CD14-positive monocyte (primary cell): ENCODE measurements at regions not wholly inside any gene's neighbourhood (a gene's known extent, or its start where the extent isn't known, plus 50 kb on each side); places are given as distances from the start of the nearest gene placed in this dataset.

ENCODE experiments used
- DNase-seq, 3 donors: peaks; one replicate each; pipeline ENCODE4 v3.0.0-alpha.2; 2011 to 2022
- H2AFZ ChIP-seq: 2 replicates; pipeline ENCODE4 v1.6.0; 2012; ENCODE audit warnings: mild to moderate bottlenecking, low read depth, low read length, inconsistent platforms; ENCODE audit not compliant: insufficient read depth, poor library complexity, severe bottlenecking
- H3K27ac ChIP-seq, 2 donors: 1 replicate in 1 of 2; 2 replicates in 1 of 2; pipeline ENCODE4 v1.5.1; 2012 to 2013; ENCODE audit warnings: low read length in 2 of 2, control low read depth in 1 of 2, inconsistent platforms in 1 of 2, low read depth in 1 of 2, mild to moderate bottlenecking in 1 of 2
- H3K27me3 ChIP-seq, 2 donors: one replicate each; pipeline versions ENCODE4 v1.6.0 to v1.6.1; 2011 to 2013; ENCODE audit warnings: low read length in 2 of 2; ENCODE audit not compliant: control insufficient read depth in 2 of 2, insufficient read depth in 2 of 2
- H3K36me3 ChIP-seq, 2 donors: replicated peaks in 1 of 2; 1 replicate in 1 of 2; 2 replicates in 1 of 2; pipeline versions ENCODE4 v1.5.1 to v1.6.1; 2012 to 2013; ENCODE audit warnings: low read length in 2 of 2, control low read depth in 1 of 2, inconsistent platforms in 1 of 2, mild to moderate bottlenecking in 1 of 2; ENCODE audit not compliant: insufficient read depth in 2 of 2, control insufficient read depth in 1 of 2
- H3K4me1 ChIP-seq, 2 donors: 1 replicate in 1 of 2; 2 replicates in 1 of 2; pipeline versions ENCODE4 v1.5.1 to v1.6.1; 2012 to 2013; ENCODE audit warnings: low read length in 2 of 2, control low read depth in 1 of 2, inconsistent platforms in 1 of 2, mild to moderate bottlenecking in 1 of 2, moderate library complexity in 1 of 2; ENCODE audit not compliant: insufficient read depth in 2 of 2, control insufficient read depth in 1 of 2
- H3K4me2 ChIP-seq: replicated peaks from 2 replicates; pipeline ENCODE3; 2012; ENCODE audit warnings: low read length, moderate library complexity, mild to moderate bottlenecking; ENCODE audit not compliant: poor library complexity, severe bottlenecking; ENCODE audit errors: extremely low read depth
- H3K4me3 ChIP-seq, 3 experiments: fragments of 200-600 bp in 1 of 3; sonication (generic) in 1 of 3; replicated peaks in 1 of 3; 1 replicate in 2 of 3; 2 replicates in 1 of 3; pipeline ENCODE4 v1.5.1; 2011 to 2013; ENCODE audit warnings: low read length in 3 of 3, mild to moderate bottlenecking in 3 of 3, control low read depth in 2 of 3, low read depth in 2 of 3, inconsistent platforms in 1 of 3, moderate library complexity in 1 of 3
- H3K79me2 ChIP-seq: 2 replicates; pipeline ENCODE4 v1.6.0; 2012; ENCODE audit warnings: mild to moderate bottlenecking, control low read depth, inconsistent platforms, low read length, moderate library complexity; ENCODE audit not compliant: insufficient read depth
- H3K9ac ChIP-seq: 2 replicates; pipeline ENCODE4 v1.6.0; 2017; ENCODE audit warnings: low read length, mild to moderate bottlenecking; ENCODE audit not compliant: insufficient read depth, poor library complexity, severe bottlenecking
- H3K9me3 ChIP-seq, 2 donors: replicated peaks in 1 of 2; 1 replicate in 1 of 2; 2 replicates in 1 of 2; pipeline versions ENCODE4 v1.5.1 to v1.6.1; 2012 to 2013; ENCODE audit warnings: low read length in 2 of 2, control low read depth in 1 of 2; ENCODE audit not compliant: control insufficient read depth in 1 of 2, insufficient read depth in 1 of 2
- H4K20me1 ChIP-seq: 2 replicates; pipeline ENCODE4 v1.6.0; 2012; ENCODE audit warnings: mild to moderate bottlenecking, low read length, control low read depth, moderate library complexity; ENCODE audit not compliant: insufficient read depth
- H3K27ac Mint-ChIP-seq, 7 donors: one replicate each; pipeline ENCODE4 v1.8.0; 2020; ENCODE audit warnings: mild to moderate bottlenecking in 7 of 7, mixed read lengths in 7 of 7, moderate library complexity in 6 of 7, inconsistent platforms in 2 of 7
- H3K27me3 Mint-ChIP-seq, 3 donors: one replicate each; pipeline ENCODE4 v1.8.0; 2021 to 2022; ENCODE audit warnings: low read depth in 3 of 3, mild to moderate bottlenecking in 3 of 3, mixed read lengths in 3 of 3, moderate library complexity in 3 of 3, inconsistent platforms in 1 of 3
- H3K36me3 Mint-ChIP-seq, 2 donors: one replicate each; pipeline ENCODE4 v1.8.0; 2020; ENCODE audit warnings: mixed read lengths in 2 of 2, inconsistent platforms in 1 of 2, mild to moderate bottlenecking in 1 of 2
- H3K4me1 Mint-ChIP-seq: one replicate; pipeline ENCODE4 v1.8.0; 2020; ENCODE audit warnings: mild to moderate bottlenecking, mixed read lengths
- H3K4me3 Mint-ChIP-seq, 2 donors: one replicate each; pipeline ENCODE4 v1.8.0; 2020; ENCODE audit warnings: mild to moderate bottlenecking in 2 of 2, mixed read lengths in 2 of 2, moderate library complexity in 1 of 2
- H3K9me3 Mint-ChIP-seq, 7 donors: one replicate each; pipeline ENCODE4 v1.8.0; 2020 to 2022; ENCODE audit warnings: mixed read lengths in 7 of 7, mild to moderate bottlenecking in 6 of 7, moderate library complexity in 6 of 7, inconsistent platforms in 2 of 7
- WGBS: methylation state at CpG from one replicate; pipeline ENCODE4 v1.1.5; 2013; ENCODE audit warnings: missing lambda C conversion rate; ENCODE audit not compliant: insufficient coverage; 5-methylcytosine and 5-hydroxymethylcytosine counted together
- intact Hi-C, 2 donors: fragments of 100-400 bp; cut with micrococcal nuclease; formaldehyde crosslinking; loops; one replicate each; pipeline versions ENCODE4 v1.15.0 to v1.15.1; 2023
- TF ChIP-seq, protein P1 (sequence below): fragments of 200-600 bp; IDR thresholded peaks from one replicate; pipeline ENCODE4 v1.8.0; 2022; ENCODE audit warnings: antibody characterized with exemption, mild to moderate bottlenecking

DNA sequence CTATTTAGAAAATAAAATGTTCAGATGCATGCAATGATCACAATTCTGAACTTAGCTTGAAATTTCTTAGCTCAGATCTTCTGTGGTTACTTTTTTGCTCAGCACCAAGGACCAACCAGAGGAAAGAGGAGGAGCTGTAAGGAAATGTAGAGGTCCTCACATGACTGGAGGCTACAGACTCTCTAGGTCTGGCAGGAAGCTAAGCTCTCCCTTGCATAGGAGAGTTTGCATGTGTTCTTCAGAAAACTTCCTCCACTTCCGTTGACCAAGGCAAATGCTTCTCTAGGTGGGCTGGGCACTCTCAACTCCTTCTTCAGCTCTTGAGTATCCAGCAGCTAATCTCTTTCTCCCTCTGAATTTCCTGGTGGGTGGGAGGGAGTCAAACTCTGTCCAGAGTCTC lies 119.6 kb downstream of the BTC start:
- Mint-ChIP-seq H3K27me3 (peaks cover 0 to 4% (median 0%) of the 10 kb centered on the region in 3 donors), H3K4me1 (peaks cover 3% of the 10 kb centered on the region), H3K9me3 (peaks cover 0 to 3% (median 0%) of the 10 kb centered on the region in 7 donors), H3K36me3 (no peaks in the 10 kb centered on the region), H3K4me3 (no peak overlapping the region), H3K27ac (no peak overlapping the region)
- no peak overlapping the region for H3K4me2 ChIP-seq
- no peaks in the 10 kb centered on the region for H3K4me1 ChIP-seq
- no peaks in the 10 kb centered on the region for H4K20me1 ChIP-seq
- TF ChIP-seq, protein P1, sequence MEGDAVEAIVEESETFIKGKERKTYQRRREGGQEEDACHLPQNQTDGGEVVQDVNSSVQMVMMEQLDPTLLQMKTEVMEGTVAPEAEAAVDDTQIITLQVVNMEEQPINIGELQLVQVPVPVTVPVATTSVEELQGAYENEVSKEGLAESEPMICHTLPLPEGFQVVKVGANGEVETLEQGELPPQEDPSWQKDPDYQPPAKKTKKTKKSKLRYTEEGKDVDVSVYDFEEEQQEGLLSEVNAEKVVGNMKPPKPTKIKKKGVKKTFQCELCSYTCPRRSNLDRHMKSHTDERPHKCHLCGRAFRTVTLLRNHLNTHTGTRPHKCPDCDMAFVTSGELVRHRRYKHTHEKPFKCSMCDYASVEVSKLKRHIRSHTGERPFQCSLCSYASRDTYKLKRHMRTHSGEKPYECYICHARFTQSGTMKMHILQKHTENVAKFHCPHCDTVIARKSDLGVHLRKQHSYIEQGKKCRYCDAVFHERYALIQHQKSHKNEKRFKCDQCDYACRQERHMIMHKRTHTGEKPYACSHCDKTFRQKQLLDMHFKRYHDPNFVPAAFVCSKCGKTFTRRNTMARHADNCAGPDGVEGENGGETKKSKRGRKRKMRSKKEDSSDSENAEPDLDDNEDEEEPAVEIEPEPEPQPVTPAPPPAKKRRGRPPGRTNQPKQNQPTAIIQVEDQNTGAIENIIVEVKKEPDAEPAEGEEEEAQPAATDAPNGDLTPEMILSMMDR = no peak
- H3K9ac ChIP-seq = no peak overlapping the region
- no peak overlapping the region for H3K4me3 ChIP-seq
- H3K36me3 ChIP-seq = no peaks in the 10 kb centered on the region
- no peaks in the 10 kb centered on the region for H3K9me3 ChIP-seq
- intact Hi-C loops = loop anchor here (5.0 kb wide), 3 partner anchors 277 to 352 kb away; no protein-coding TSS in a partner anchor
- no peak overlapping the region for H3K27ac ChIP-seq
- no peaks in the 10 kb centered on the region for H3K27me3 ChIP-seq
- peak in 1 of 3 donors; percentile 6 for DNase-seq
- H3K79me2 ChIP-seq = no peaks in the 10 kb centered on the region
- WGBS = no CpG with 5 or more reads among the region's 1 CpG
- no peak overlapping the region for H2AFZ ChIP-seq

DNA sequence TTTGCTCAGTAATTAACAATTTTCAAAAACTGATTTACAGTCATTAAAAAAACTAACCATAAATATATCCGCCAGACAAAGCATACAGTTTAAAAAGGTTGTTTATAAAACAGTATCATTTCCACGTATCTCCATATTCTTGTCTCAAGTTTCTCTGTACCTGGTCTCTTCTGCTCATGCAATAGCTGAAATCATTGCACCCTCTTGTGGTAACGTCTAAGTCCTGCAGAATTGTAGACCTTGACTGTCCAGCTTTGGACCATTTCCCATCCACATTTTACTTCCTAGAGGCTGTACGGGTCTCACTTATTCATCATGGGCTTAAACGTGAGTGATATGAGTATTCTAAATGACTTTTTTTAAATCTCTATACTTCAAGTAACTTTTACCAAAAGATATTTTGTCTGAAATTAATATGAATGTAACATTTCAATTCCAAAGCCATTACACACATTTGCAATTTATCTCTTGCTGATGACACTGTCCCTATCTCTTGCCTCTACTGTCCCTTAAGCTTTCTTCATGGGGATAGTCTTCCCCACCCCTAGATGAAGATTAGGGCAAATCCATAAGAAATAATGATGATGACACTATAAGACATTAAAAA lies 118.5 kb downstream of the BTC start:
- Mint-ChIP-seq H3K9me3 (peaks cover 0 to 7% (median 0%) of the 10 kb centered on the region in 7 donors), H3K4me3 (no peak overlapping the region), H3K36me3 (no peaks in the 10 kb centered on the region), H3K4me1 (peaks cover 2% of the 10 kb centered on the region), H3K27me3 (peaks cover 0 to 4% (median 0%) of the 10 kb centered on the region in 3 donors), H3K27ac (peak overlapping the region in 1 of 7 donors; percentile 1)
- Histone ChIP-seq H4K20me1 (no peaks in the 10 kb centered on the region), H3K9ac (no peak overlapping the region), H3K4me1 (no peaks in the 10 kb centered on the region), H3K36me3 (no peaks in the 10 kb centered on the region), H3K27me3 (no peaks in the 10 kb centered on the region), H3K4me3 (no peak overlapping the region), H2AFZ (no peak overlapping the region), H3K4me2 (no peak overlapping the region), H3K79me2 (no peaks in the 10 kb centered on the region), H3K9me3 (no peaks in the 10 kb centered on the region), H3K27ac (no peak overlapping the region)
- TF ChIP-seq, protein P1 = peak; percentile 79
- intact Hi-C loops = no loop called here
- WGBS = 68% methylated on average over 2 of the region's 5 CpGs
- DNase-seq = peak in 2 of 3 donors; percentile 51 to 53
